Heart right ventricle (tissue), 16 donors: ENCODE measurements at regions not wholly inside any gene's neighbourhood (a gene's known extent, or its start where the extent isn't known, plus 50 kb on each side); places are given as distances from the start of the nearest gene placed in this dataset.

Experiments used
- ATAC-seq, 8 donors: fragments of 200-7000 bp; cut with Tn5 transposase; one replicate each; pipeline ENCODE4 v1.9.1; 2020; ENCODE audit warnings: mild to moderate bottlenecking in 8 of 8, moderate library complexity in 8 of 8, moderate number of reproducible peaks in 1 of 8
- DNase-seq, 2 donors: peaks; one replicate each; pipeline ENCODE4 v3.0.0-alpha.2; 2020
- H3K27ac ChIP-seq, 10 donors: fragments of 200-600 bp; sonication (generic) in 2 of 10; one replicate each; pipeline versions ENCODE4 v1.5.0 to v1.8.0; 2020 to 2022; ENCODE audit warnings: mild to moderate bottlenecking in 3 of 10
- H3K27me3 ChIP-seq, 7 donors: fragments of 200-600 bp; one replicate each; pipeline ENCODE4 v1.8.0; 2021 to 2022; ENCODE audit warnings: mild to moderate bottlenecking in 2 of 7
- H3K36me3 ChIP-seq, 9 donors: fragments of 200-600 bp; sonication (generic) in 1 of 9; one replicate each; pipeline versions ENCODE4 v1.5.0 to v1.8.0; 2020 to 2022; ENCODE audit warnings: mild to moderate bottlenecking in 2 of 9
- H3K4me1 ChIP-seq, 9 donors: fragments of 200-600 bp; sonication (generic) in 1 of 9; one replicate each; pipeline versions ENCODE4 v1.5.0 to v1.8.0; 2020 to 2022; ENCODE audit warnings: mild to moderate bottlenecking in 4 of 9
- H3K4me3 ChIP-seq, 10 donors: fragments of 200-600 bp; sonication (generic) in 2 of 10; one replicate each; pipeline versions ENCODE4 v1.5.0 to v1.8.0; 2020 to 2022; ENCODE audit warnings: mild to moderate bottlenecking in 7 of 10, moderate library complexity in 2 of 10
- H3K9me3 ChIP-seq, 11 donors: fragments of 200-600 bp in 10 of 11; sonication (generic) in 2 of 11; one replicate each; pipeline versions ENCODE4 v1.5.0 to v1.8.0; 2013 to 2022; ENCODE audit warnings: mild to moderate bottlenecking in 2 of 11, control low read depth in 1 of 11, moderate library complexity in 1 of 11
- CTCF ChIP-seq, 9 donors: fragments of 200-600 bp; sonication (generic) in 2 of 9; IDR thresholded peaks; one replicate each; pipeline versions ENCODE4 v1.5.0 to v1.8.0; 2021 to 2022; ENCODE audit warnings: antibody characterized with exemption in 9 of 9, mild to moderate bottlenecking in 5 of 9, moderate library complexity in 1 of 9
- WGBS, 2 donors: extraction: QIAGEN DNeasy Blood & Tissue Kit; methylation state at CpG; one replicate each; pipeline ENCODE4 v1.1.7; 2013; ENCODE audit warnings: inconsistent platforms in 1 of 2; 5-methylcytosine and 5-hydroxymethylcytosine counted together
- intact Hi-C, 10 donors: fragments of 100-400 bp; cut with DNase I; formaldehyde crosslinking; loops; one replicate each; pipeline versions ENCODE4 v1.11.1 to v1.14.2; 2022
- donor health status: Arrhythmogenic right ventricular cardiomyopathy.
- donor health status: ischemic (EF 13 %, LVEDD 7.1; RV severe dilation, severe dysfunction).
- donor health status: healthy with polysubstance abuse.
- donor health status: DM: no; HTN: yes; CAD: no.
- donor health status: DM: no; HTN: no; CAD: no.
- donor health status: ischemic (EF 25% LVEDD 6.9; RV normal size, moderate dysfunction).
- donor health status: ischemic (EF 25% LVEDD 5.7; RV mildly dilated, moderate dysfunction).
- donor health status: healthy.
- donor health status: DM: yes; HTN: yes; CAD: no.
- donor health status: Ischemic cardiomyopathy.
- donor health status: ischemic (EF 35%, LVEDD 5.7; RV mildly dilated, moderate dysfunction).
- donor health status: nonischemic (EF 11% LVEDD 7.7; RV severe dilation, severe dysfunction).
- donor health status: DM: yes; HTN: yes; CAD: no.
- donor health status: PGD.
- donor health status: ischemic (EF 29% LVEDD 5.4; RV normal size, mild dysfunction).
- donor health status: nonischemic (EF 23%, LVEDD 6.1; RV moderate dilation, normal function).

DNA sequence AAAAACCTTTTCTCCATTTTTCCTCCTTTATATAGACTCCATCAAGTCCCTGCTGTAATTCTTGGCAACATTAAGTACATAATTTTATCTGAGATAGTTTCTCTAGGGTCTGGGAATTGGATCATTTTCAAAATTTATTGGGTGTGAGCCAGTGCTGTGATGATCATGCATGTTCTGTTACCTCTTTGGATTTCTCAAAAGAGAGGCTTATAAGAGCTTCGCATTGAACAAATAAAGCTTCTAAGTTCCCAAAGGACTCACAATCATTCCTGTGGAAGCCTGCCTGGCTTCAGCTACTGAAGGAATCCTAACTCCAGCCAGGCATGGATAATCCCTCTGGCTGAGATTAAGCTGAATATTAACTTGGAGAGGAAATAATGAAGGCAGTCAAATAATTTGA, 208.5 kb downstream of the RAB38 start:
- WGBS, 2 donors, result 16 to 38% methylated on average over 1 of the region's 1 CpG

GRCh38 chr11:87966216-87966615, 209.0 kb downstream of the RAB38 start:
- intact Hi-C loops, result no loop called here
- Histone ChIP-seq H3K27ac (no peak overlapping the region), H3K4me3 (no peak overlapping the region), H3K9me3 (no peaks in the 10 kb centered on the region), H3K4me1 (peaks cover 0 to 8% (median 0%) of the 10 kb centered on the region in 9 donors), H3K27me3 (no peaks in the 10 kb centered on the region), H3K36me3 (no peaks in the 10 kb centered on the region)
- no peak for TF ChIP-seq CTCF (IDR thresholded peaks at IDR 0.05)
- ATAC-seq (no peak), DNase-seq (no peak)

More for the DNA sequence above, 208.5 kb downstream of the RAB38 start:
- DNase-seq (peak in 1 of 2 donors; percentile 11), ATAC-seq (peak in 5 of 8 donors; percentile 25 to 41 (median 28))
- H3K9me3 ChIP-seq, result no peaks in the 10 kb centered on the region
- no peak overlapping the region for H3K4me3 ChIP-seq
- intact Hi-C loops, result no loop called here
- no peaks in the 10 kb centered on the region for H3K27me3 ChIP-seq
- H3K36me3 ChIP-seq, result no peaks in the 10 kb centered on the region
- peaks cover 0 to 8% (median 0%) of the 10 kb centered on the region in 9 donors for H3K4me1 ChIP-seq
- no peak for TF ChIP-seq CTCF (IDR thresholded peaks at IDR 0.05)
- H3K27ac ChIP-seq, result no peak overlapping the region

- H3K27me3 ChIP-seq, result no peaks in the 10 kb centered on the region
- peaks cover 0 to 7% (median 0%) of the 10 kb centered on the region in 9 donors for H3K4me1 ChIP-seq
- no peak overlapping the region for H3K4me3 ChIP-seq
- intact Hi-C loops, result no loop called here
- ATAC-seq, result no peak
- H3K9me3 ChIP-seq, result no peaks in the 10 kb centered on the region
- TF ChIP-seq CTCF (IDR thresholded peaks at IDR 0.05), result no peak
- H3K27ac ChIP-seq, result no peak overlapping the region
- 79 to 84% methylated on average over 1 of the region's 1 CpG for WGBS, 2 donors
- no peak for DNase-seq
- H3K36me3 ChIP-seq, result no peaks in the 10 kb centered on the region
These were observed 213.6 kb downstream of the RAB38 start for GRCh38 chr11:87961606-87962005.

DNA sequence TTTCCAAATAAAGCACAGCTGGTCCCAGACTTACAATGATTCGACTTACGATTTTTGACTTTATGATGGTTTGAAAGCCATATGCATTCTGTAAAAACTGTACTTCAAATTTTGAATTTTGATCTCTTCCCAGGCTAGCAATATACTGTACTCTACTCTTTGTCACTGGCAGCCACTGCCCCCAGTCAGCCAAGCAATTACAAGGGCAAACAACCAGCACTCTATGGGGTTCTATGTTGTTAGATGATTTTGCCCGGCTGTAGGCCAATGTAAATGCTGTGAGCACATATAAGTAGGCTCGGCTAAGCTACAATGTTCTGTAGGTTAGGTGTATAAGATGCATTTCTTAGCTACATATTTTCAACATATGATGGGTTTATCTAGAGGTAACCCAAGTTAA, 217.3 kb downstream of the RAB38 start:
- no peaks in the 10 kb centered on the region for H3K27me3 ChIP-seq
- no peak for DNase-seq
- no peaks in the 10 kb centered on the region for H3K9me3 ChIP-seq
- intact Hi-C loops, result no loop called here
- ATAC-seq, result no peak
- no peak overlapping the region for H3K4me3 ChIP-seq
- WGBS, 2 donors, result 92 to 95% methylated on average over 4 of the region's 4 CpGs
- no peak overlapping the region for H3K27ac ChIP-seq
- TF ChIP-seq CTCF (IDR thresholded peaks at IDR 0.05), result no peak
- no peaks in the 10 kb centered on the region for H3K4me1 ChIP-seq
- H3K36me3 ChIP-seq, result no peaks in the 10 kb centered on the region

- H3K27me3 ChIP-seq, result no peaks in the 10 kb centered on the region
- WGBS, 2 donors, result 42 to 49% methylated on average over 4 of the region's 4 CpGs
- no peak overlapping the region for H3K4me3 ChIP-seq
- no peaks in the 10 kb centered on the region for H3K4me1 ChIP-seq
- no peak overlapping the region for H3K27ac ChIP-seq
- intact Hi-C loops, result no loop called here
- H3K9me3 ChIP-seq, result no peaks in the 10 kb centered on the region
- ATAC-seq (no peak), DNase-seq (no peak)
- no peak for TF ChIP-seq CTCF (IDR thresholded peaks at IDR 0.05)
- no peaks in the 10 kb centered on the region for H3K36me3 ChIP-seq
These were observed 220.8 kb downstream of the RAB38 start for GRCh38 chr11:87954476-87954875.
